ENCODE measurements at regions not wholly inside any gene's neighbourhood (a gene's known extent, or its start where the extent isn't known, plus 50 kb on each side); places are given as distances from the start of the nearest gene placed in this dataset.

DNA sequence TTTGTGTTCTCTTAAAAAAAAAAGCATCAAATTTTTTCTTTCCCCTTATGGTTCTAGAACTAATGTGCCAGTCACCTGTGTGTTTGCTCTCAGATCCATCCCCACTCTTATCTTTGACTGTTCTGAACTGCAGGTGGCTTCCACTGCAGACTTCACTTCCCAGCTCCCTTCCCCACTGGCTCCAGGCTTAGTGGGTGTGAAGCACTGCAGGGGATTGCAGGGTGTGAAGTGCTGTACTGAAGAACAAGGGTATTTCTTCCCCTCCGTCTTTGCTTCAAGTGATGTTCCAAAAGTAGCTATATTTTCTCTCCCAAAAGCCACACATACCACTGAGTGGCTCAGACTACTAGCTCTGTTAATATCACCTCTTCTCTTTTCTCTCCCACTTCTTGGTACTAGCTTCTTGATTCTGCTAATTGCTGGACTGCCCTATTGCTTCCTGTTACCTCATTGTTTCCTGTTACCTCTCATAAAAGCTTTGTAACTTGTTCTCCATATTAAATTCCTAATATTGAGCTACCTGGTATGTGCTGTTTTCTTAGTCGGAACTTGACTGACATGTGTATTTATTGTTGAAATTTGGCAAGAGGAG lies 115.4 kb upstream of the PRICKLE1 start:
- no peaks in the 10 kb centered on the region for H3K9me3 ChIP-seq
- no peak overlapping the region for H3K4me3 ChIP-seq
- DNase-seq (ENCODE audit: low spot score): no peak
- no peaks in the 10 kb centered on the region for H3K36me3 ChIP-seq
- peaks cover 0 to 7% of the 10 kb centered on the region in 2 donors for H3K4me1 ChIP-seq
- TF ChIP-seq, protein P1, sequence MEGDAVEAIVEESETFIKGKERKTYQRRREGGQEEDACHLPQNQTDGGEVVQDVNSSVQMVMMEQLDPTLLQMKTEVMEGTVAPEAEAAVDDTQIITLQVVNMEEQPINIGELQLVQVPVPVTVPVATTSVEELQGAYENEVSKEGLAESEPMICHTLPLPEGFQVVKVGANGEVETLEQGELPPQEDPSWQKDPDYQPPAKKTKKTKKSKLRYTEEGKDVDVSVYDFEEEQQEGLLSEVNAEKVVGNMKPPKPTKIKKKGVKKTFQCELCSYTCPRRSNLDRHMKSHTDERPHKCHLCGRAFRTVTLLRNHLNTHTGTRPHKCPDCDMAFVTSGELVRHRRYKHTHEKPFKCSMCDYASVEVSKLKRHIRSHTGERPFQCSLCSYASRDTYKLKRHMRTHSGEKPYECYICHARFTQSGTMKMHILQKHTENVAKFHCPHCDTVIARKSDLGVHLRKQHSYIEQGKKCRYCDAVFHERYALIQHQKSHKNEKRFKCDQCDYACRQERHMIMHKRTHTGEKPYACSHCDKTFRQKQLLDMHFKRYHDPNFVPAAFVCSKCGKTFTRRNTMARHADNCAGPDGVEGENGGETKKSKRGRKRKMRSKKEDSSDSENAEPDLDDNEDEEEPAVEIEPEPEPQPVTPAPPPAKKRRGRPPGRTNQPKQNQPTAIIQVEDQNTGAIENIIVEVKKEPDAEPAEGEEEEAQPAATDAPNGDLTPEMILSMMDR (IDR thresholded peaks at IDR 0.05): no peak
- no peaks in the 10 kb centered on the region for H3K27me3 ChIP-seq
- peak overlapping the region in 1 of 2 donors; percentile 25 for H3K27ac ChIP-seq

DNA sequence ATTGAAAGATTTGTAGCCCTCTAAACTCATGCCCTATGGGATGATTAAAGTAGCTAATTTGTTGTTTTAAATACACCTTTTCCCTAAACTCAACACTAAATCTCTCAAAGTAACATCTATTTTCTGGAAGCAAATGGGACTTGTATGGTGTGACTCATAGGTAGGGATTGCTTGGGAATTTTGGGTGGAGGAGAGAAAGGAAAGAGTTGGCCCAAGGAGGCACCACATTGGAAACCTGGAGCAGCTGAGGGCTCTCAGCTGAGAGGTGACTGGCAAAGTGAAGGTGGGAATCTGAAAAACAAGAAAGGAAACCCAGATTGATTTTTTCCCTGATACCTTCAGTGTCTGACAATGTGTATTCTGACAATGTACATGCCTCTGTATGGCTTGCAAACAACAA lies 114.8 kb upstream of the PRICKLE1 start:
- TF ChIP-seq, protein P1 (IDR thresholded peaks at IDR 0.05): no peak
- Histone ChIP-seq H3K27me3 (no peaks in the 10 kb centered on the region), H3K4me3 (no peak overlapping the region), H3K36me3 (no peaks in the 10 kb centered on the region), H3K27ac (peak overlapping the region in 1 of 2 donors; percentile 25), H3K9me3 (no peaks in the 10 kb centered on the region), H3K4me1 (peaks cover 0 to 7% of the 10 kb centered on the region in 2 donors)
- no peak for DNase-seq (ENCODE audit: low spot score)

DNA sequence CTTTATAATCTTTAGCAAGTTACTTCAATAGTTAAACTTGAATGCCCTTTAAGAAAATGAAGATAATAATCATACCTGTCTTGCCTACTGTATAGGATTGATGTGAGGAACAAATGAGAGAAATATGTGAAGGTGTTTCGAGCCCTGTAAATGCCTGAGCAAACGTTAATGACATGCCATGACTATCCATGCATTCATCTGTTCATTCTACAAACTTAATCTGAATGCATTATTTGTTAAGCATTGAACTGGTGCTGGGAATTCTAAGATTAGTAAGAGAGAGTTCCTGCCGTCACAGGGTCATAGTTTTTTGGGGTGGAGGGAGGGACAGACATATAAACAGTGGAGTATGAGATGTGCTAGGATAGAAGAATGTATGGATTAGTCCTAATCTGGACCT lies 111.5 kb upstream of the PRICKLE1 start:
- no peak overlapping the region for H3K27ac ChIP-seq
- H3K36me3 ChIP-seq: no peaks in the 10 kb centered on the region
- no peak for DNase-seq (ENCODE audit: low spot score)
- TF ChIP-seq, protein P1 (IDR thresholded peaks at IDR 0.05): no peak
- no peaks in the 10 kb centered on the region for H3K9me3 ChIP-seq
- no peak overlapping the region for H3K4me3 ChIP-seq
- H3K4me1 ChIP-seq: peaks cover 0 to 22% of the 10 kb centered on the region in 2 donors
- no peaks in the 10 kb centered on the region for H3K27me3 ChIP-seq

DNA sequence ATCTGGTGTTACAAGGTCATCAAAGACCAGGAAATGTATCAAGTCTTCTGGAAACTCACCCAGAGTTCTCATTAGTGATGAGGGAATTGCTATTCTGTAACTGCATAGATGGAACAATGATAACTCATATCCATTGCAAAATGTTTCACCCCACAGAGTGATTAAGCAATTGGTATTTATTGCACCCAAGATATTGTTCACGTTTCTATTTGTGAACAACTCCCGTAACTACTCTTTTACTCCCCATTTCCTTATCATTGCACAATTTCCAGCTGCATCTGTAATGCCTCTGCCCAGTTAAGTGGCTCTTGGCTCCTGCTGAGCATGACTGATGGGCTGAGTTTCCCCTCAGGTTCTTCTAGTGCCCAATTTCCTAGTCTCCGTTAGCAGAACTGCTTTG lies 108.7 kb upstream of the PRICKLE1 start:
- no peak overlapping the region for H3K27ac ChIP-seq
- no peaks in the 10 kb centered on the region for H3K36me3 ChIP-seq
- no peak overlapping the region for H3K4me3 ChIP-seq
- peaks cover 0 to 17% of the 10 kb centered on the region in 2 donors for H3K4me1 ChIP-seq
- no peaks in the 10 kb centered on the region for H3K9me3 ChIP-seq
- no peak for DNase-seq (ENCODE audit: low spot score)
- TF ChIP-seq, protein P1 (IDR thresholded peaks at IDR 0.05): no peak
- H3K27me3 ChIP-seq: no peaks in the 10 kb centered on the region

DNA sequence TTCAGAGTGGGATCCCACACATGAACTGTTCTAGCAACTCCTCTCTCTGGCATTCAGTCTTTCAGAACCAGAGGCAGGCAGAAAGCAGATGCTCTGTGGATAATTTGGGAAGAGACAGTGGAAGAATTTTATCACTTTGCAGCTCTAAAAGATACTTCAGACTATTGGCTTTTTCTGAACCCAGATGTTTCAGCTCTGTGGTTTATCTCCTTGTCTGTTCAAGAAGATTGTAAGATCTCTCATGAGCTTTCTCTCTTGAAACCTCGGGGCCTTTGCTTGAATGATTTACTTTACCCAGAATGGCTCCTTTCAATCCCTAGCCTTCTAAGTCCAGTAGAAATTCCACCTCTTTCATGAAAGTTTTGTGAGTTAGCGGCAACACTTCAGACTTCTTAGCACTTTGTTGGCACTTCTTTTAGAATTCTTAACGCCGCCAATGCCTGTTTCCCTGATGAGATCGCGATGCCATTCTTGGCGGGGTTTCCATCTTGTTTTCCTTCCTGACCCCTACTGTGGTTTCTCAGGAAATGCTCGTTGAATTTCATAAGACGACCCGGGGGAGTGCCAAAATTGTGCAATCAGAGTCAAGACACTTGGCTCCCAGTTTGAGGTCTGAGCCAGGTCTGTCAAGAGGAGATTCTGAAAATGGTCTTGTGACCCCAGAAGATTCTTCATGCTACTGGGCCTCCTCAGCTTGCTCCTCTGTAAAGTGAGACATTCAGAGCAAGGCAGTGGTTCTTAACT lies 107.0 kb upstream of the PRICKLE1 start:
- DNase-seq (ENCODE audit: low spot score): peak; percentile 94

More for the DNA sequence above, 107.0 kb upstream of the PRICKLE1 start:
- TF ChIP-seq, protein P1 (IDR thresholded peaks at IDR 0.05): no peak
- no peaks in the 10 kb centered on the region for H3K36me3 ChIP-seq
- H3K27ac ChIP-seq: peak overlapping the region in 1 of 2 donors; percentile 49
- peaks cover 0 to 17% of the 10 kb centered on the region in 2 donors for H3K4me1 ChIP-seq
- H3K9me3 ChIP-seq: no peaks in the 10 kb centered on the region
- no peak overlapping the region for H3K4me3 ChIP-seq
- no peaks in the 10 kb centered on the region for H3K27me3 ChIP-seq
